ENCODE measurements at regions not wholly inside any gene's neighbourhood (a gene's known extent, or its start where the extent isn't known, plus 50 kb on each side); places are given as distances from the start of the nearest gene placed in this dataset.
"Not testable (repeated sequence)": the region's sequence is repeated elsewhere in the genome, so short reads cannot be mapped to it uniquely, and the experiment has no call there.

DNA sequence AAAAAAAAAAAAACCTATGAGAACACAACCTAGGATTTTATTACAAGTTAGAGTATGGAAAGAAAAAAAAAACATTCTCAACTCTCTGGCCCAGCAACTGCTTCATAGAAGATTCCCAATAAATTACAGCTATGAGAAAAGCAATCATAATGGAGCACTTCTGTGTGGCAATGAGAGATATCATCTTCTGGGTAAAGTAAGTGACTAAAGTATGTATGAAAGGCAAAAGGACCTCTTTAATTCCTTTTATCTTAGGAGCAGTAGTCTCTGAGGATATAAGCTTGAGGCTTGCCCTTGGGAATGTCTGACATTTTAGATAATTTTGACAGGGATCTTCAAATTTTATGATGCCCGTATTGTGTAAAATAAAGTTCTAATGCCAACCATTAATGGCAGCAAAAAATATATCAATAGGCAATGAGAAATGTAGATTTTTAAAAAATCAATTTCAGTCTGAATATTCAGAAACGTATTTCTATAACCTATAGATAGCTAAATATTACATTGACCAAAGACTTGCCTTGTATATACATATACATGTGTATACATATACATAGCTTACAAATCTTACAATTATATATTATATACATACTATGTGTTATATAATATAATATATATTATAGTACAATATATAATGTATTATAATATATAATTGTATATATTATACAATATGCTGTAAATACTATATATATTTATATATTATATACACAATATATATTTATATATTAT lies 823.9 kb upstream of the SLITRK1 start:
- no peak for DNase-seq
- Mint-ChIP-seq H3K27ac (no peak overlapping the region), H3K4me1 (ENCODE audit: low read depth) (no peaks in the 10 kb centered on the region), H3K9me3 (peaks cover 2% of the 10 kb centered on the region), H3K27me3 (no peaks in the 10 kb centered on the region), H3K4me3 (no peak overlapping the region), H3K36me3 (no peaks in the 10 kb centered on the region)
- ChIA-PET CTCF (no interaction called here), POLR2A (no interaction called here)
- intact Hi-C loops (cut with micrococcal nuclease) = no loop called here

DNA sequence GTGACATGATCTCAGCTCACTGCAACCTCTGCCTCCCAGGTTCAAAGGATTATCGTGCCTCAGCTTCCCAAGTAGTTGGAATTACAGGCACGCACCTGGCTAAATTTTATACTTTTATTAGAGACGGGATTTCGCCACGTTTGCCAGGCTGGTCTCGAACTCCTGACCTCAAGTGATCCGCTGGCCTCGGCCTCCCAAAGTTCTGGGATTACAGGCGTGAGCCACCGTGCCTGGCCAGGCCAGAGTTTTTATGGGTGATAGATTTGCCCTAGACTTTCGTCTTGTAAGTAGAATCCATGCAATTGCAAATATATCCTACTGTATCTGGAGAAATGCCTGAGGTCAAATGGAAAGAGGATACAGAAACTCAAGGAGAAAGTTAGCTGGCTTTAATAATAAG lies 819.9 kb upstream of the SLITRK1 start:
- H3K4me3 Mint-ChIP-seq = no peak overlapping the region
- POLR2A ChIA-PET = interaction anchor here (1.0 kb wide), 1 partner anchor 11 kb away, joined by 3 read pairs; no protein-coding TSS in a partner anchor

DNA sequence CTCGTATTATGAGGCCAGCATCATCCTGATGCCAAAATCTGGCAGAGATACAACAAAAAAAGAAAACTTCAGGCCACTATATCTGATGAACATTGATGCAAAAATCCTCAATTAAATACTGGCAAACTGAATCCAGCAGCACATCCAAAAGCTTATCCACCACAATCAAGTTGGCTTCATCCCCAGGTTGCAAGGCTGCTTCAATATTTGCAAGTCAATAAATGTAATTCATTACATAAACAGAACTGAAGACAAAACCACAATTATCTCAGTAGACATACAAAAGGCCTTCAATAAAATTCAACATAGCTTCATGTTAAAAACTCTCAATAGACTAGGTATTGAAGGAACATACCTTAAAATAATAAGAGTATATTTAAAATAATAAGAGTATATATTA lies 815.3 kb upstream of the SLITRK1 start:
- H3K27ac Mint-ChIP-seq; CTCF ChIA-PET; H3K27me3 Mint-ChIP-seq; DNase-seq; H3K4me1 Mint-ChIP-seq (ENCODE audit: low read depth); intact Hi-C loops (cut with micrococcal nuclease); H3K9me3 Mint-ChIP-seq; POLR2A ChIA-PET; H3K36me3 Mint-ChIP-seq; H3K4me3 Mint-ChIP-seq: not testable (repeated sequence)

More for the DNA sequence above, 819.9 kb upstream of the SLITRK1 start:
- intact Hi-C loops (cut with micrococcal nuclease) = no loop called here
- no peak overlapping the region for H3K27ac Mint-ChIP-seq
- no peak for DNase-seq
- no peaks in the 10 kb centered on the region for H3K27me3 Mint-ChIP-seq
- no peaks in the 10 kb centered on the region for H3K36me3 Mint-ChIP-seq
- CTCF ChIA-PET = no interaction called here
- no peaks in the 10 kb centered on the region for H3K4me1 Mint-ChIP-seq (ENCODE audit: low read depth)
- peaks cover 6% of the 10 kb centered on the region for H3K9me3 Mint-ChIP-seq

DNA sequence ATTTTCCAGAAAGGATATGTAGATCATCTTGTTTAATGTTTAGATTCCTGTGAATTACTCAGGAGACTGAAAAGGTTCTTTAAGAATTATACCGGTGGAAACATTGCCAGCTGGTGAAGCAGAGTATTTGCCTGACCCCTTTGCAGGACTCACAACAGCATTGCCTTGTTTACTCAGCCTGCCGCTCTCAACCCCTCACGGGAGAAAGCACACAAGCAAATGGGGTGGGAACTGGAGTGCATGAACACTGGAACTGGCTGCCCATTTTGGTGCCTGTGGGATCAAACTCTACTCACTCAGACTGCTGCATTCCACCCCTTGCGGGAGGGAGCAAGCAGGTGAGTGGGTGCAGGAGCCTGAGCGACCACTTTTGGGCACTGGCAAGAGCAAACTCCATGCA lies 804.7 kb upstream of the SLITRK1 start:
- no peak for DNase-seq
- Mint-ChIP-seq H3K27ac (no peak overlapping the region), H3K9me3 (no peaks in the 10 kb centered on the region), H3K4me1 (ENCODE audit: low read depth) (no peaks in the 10 kb centered on the region), H3K36me3 (no peaks in the 10 kb centered on the region), H3K4me3 (no peak overlapping the region), H3K27me3 (no peaks in the 10 kb centered on the region)
- POLR2A ChIA-PET = no interaction called here
- intact Hi-C loops (cut with micrococcal nuclease) = no loop called here
- CTCF ChIA-PET = no interaction called here

DNA sequence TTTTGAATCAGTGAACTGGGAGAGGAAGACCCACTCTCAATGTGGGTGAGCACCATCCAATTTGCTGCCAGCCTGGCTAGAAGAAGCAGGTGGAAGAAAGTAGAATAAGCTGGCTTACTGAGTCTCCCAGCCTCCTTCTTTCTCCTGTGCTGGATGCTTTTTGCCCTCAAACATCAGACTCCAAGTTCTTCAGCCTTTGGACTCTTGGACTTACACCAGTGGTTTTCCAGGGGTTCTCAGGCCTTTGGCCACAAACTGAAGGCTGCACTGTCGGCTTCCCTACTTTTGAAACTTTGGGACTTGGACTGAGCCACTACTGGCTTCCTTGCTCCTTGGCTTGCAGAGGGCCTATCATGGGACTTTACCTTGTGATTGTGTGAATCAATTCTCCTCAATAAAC lies 804.2 kb upstream of the SLITRK1 start:
- POLR2A ChIA-PET = no interaction called here
- no peaks in the 10 kb centered on the region for H3K36me3 Mint-ChIP-seq
- H3K27me3 Mint-ChIP-seq = no peaks in the 10 kb centered on the region
- no peaks in the 10 kb centered on the region for H3K9me3 Mint-ChIP-seq
- CTCF ChIA-PET = no interaction called here
- DNase-seq = no peak
- H3K27ac Mint-ChIP-seq = no peak overlapping the region
- no peaks in the 10 kb centered on the region for H3K4me1 Mint-ChIP-seq (ENCODE audit: low read depth)
- intact Hi-C loops (cut with micrococcal nuclease) = no loop called here
- H3K4me3 Mint-ChIP-seq = no peak overlapping the region

DNA sequence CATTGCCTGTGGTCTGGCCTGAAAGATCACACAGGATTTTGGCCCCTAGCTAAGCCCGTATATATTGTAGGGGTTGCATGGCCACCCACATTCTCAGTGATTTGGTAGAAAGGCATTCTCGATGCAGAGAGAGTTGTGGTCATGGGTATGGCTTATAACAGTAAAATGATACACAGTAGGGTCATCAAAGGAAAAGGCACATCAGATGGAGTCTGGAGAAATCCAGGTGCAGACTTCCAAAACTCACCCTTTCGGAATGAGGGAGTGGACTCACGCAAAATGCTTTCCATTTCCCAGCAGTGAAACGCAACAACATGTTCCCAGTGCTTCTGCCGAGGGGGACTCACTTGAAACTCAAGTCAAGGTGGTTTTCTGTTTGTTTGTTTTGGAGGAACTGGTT lies 802.5 kb upstream of the SLITRK1 start:
- ChIA-PET CTCF (no interaction called here), POLR2A (no interaction called here)
- no peaks in the 10 kb centered on the region for H3K4me1 Mint-ChIP-seq (ENCODE audit: low read depth)
- H3K27me3 Mint-ChIP-seq = no peaks in the 10 kb centered on the region
- H3K4me3 Mint-ChIP-seq = no peak overlapping the region
- no peak overlapping the region for H3K27ac Mint-ChIP-seq
- intact Hi-C loops (cut with micrococcal nuclease) = no loop called here
- DNase-seq = no peak
- H3K9me3 Mint-ChIP-seq = no peaks in the 10 kb centered on the region
- H3K36me3 Mint-ChIP-seq = no peaks in the 10 kb centered on the region

DNA sequence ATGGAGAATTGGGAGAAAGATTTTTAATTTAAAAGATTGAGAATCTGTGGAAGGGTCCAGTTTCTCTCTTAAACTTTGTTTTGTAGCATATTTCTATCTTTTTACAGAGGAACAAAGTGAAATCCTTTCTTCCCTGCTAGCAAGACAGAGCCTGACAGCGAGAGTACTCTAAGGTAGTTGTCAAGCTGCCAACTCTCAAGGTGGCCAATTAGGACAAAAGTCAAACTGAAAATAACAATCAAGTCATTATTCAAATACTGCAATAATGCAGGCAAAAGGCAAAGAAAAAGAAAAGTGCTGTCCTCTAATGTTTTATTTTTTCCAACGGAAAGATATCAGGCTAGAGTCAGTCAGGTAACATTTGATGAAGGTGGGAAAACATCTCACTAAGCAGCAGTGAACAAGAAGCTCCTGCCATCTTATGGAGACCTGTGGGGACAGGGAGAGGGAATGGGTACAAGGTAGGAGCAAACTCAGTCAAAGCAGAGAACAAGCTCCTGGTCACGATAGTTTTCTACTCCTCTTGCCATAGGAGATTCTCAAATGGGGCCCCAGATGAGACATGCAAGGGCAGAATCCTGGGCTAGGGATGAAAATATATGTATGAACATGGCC lies 801.9 kb upstream of the SLITRK1 start:
- Mint-ChIP-seq H3K4me3 (no peak overlapping the region), H3K4me1 (ENCODE audit: low read depth) (no peaks in the 10 kb centered on the region), H3K36me3 (no peaks in the 10 kb centered on the region), H3K27ac (no peak overlapping the region), H3K27me3 (no peaks in the 10 kb centered on the region), H3K9me3 (no peaks in the 10 kb centered on the region)
- POLR2A ChIA-PET = no interaction called here
- DNase-seq = no peak
- CTCF ChIA-PET = interaction anchor here (0.8 kb wide), 1 partner anchor 12 kb away, joined by 4 read pairs; no protein-coding TSS in a partner anchor
- intact Hi-C loops (cut with micrococcal nuclease) = no loop called here

DNA sequence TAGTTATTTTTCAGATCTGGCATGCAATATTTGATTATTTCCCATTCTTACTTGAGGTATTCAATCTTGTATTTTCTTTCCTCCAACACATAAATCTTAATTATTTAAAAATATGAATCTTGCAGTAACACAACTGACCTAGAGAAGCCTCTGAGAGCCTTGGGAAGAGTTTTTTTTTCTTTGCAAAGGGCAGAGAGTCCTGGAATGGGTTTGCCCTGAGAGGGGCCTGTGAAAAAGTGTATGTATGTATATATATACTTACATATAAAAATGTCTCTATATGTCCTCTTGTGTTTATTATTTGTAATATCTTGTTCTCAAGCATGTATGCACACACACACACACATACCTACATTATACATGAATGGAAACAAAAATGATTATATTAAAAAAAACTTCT lies 801.2 kb upstream of the SLITRK1 start:
- Mint-ChIP-seq H3K27ac (no peak overlapping the region), H3K27me3 (no peaks in the 10 kb centered on the region), H3K4me3 (no peak overlapping the region), H3K36me3 (no peaks in the 10 kb centered on the region), H3K9me3 (no peaks in the 10 kb centered on the region), H3K4me1 (ENCODE audit: low read depth) (no peaks in the 10 kb centered on the region)
- ChIA-PET CTCF (no interaction called here), POLR2A (no interaction called here)
- no peak for DNase-seq
- intact Hi-C loops (cut with micrococcal nuclease) = no loop called here

DNA sequence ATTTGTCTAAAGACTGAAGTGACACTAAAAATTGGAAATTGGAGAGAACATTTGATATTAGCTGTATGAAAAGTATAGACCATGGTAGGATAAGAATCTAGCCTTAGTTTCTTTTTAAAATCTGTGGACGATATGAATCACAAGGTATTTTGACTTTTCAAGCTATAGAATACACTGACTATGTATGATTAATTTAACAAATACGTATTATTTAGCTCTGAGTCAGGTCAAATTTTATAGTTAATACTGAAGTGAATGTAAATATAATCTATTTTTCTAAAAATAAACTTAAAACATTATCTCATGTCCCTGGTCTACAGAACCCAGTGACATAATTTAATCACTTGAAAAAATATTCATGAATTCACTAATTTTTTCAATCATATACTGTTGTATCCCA lies 795.6 kb upstream of the SLITRK1 start:
- Mint-ChIP-seq H3K9me3 (no peaks in the 10 kb centered on the region), H3K4me1 (ENCODE audit: low read depth) (no peaks in the 10 kb centered on the region), H3K27ac (no peak overlapping the region), H3K27me3 (no peaks in the 10 kb centered on the region), H3K36me3 (no peaks in the 10 kb centered on the region), H3K4me3 (no peak overlapping the region)
- no peak for DNase-seq
- intact Hi-C loops (cut with micrococcal nuclease) = no loop called here
- ChIA-PET POLR2A (no interaction called here), CTCF (no interaction called here)

DNA sequence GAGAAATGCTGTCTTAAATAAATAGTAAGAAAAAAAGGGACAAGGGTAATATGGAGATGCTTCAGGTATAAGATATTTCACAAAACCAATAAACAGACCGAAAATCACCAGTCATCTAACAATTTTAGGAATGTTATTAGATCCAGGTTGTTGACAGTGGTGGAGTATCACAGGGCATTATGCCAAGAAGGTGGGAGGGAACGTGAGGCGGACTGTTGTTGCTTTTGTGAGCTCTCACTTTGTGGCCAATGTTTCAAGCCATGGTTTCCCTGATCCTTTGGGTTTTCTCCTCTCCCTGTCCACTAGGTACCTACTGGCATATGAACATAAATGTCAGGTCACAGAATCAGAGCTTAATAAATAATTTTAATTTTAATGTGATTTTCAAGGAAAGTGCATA lies 790.3 kb upstream of the SLITRK1 start:
- intact Hi-C loops (cut with micrococcal nuclease) = no loop called here
- ChIA-PET POLR2A (no interaction called here), CTCF (no interaction called here)
- Mint-ChIP-seq H3K4me3 (no peak overlapping the region), H3K27me3 (no peaks in the 10 kb centered on the region), H3K27ac (no peak overlapping the region), H3K9me3 (no peaks in the 10 kb centered on the region), H3K4me1 (ENCODE audit: low read depth) (no peaks in the 10 kb centered on the region), H3K36me3 (no peaks in the 10 kb centered on the region)
- no peak for DNase-seq

DNA sequence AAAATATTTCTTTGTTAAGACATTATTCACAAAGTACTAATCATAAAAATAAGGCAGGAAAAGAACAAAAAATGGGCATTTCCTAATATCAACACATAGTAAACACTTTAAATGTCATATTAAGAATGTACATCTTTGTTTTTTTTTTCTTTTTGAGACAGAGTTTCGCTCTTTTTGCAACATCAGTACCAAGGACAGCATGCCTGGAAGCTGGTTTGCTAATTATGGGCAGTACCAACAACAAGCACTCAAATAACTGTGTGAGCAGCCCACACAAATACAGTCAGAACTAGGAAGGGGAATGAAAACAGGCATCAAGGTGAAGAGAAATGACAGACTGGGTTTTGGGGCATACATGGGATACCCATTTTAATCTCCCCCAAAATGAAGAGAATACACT lies 788.0 kb upstream of the SLITRK1 start:
- H3K27ac Mint-ChIP-seq = no peak overlapping the region
- no peak overlapping the region for H3K4me3 Mint-ChIP-seq
- intact Hi-C loops (cut with micrococcal nuclease) = no loop called here
- H3K4me1 Mint-ChIP-seq (ENCODE audit: low read depth) = no peaks in the 10 kb centered on the region
- H3K9me3 Mint-ChIP-seq = no peaks in the 10 kb centered on the region
- H3K27me3 Mint-ChIP-seq = no peaks in the 10 kb centered on the region
- ChIA-PET POLR2A (no interaction called here), CTCF (no interaction called here)
- no peaks in the 10 kb centered on the region for H3K36me3 Mint-ChIP-seq
- DNase-seq = no peak

DNA sequence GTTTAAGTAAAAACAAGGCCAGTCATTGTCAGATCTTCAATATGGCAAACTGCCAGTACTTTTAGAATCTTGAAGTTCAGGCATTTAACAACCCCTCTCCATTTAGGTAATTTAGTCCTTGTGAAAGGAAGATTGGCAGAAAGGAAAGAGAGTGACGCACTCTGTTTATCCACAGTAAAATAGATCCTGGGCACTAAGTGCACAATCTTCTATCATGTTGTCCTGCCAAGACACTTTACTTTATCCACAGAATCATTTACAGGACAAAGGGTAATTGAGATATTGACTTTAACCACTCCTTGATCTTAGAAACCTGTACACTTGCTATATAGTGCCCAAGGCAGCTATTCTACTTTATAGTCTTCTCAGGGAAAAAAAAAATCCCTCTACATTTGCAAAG lies 786.4 kb upstream of the SLITRK1 start:
- H3K4me1 Mint-ChIP-seq (ENCODE audit: low read depth) = no peaks in the 10 kb centered on the region
- no peak overlapping the region for H3K27ac Mint-ChIP-seq
- POLR2A ChIA-PET = no interaction called here
- no peak overlapping the region for H3K4me3 Mint-ChIP-seq
- CTCF ChIA-PET = no interaction called here
- H3K36me3 Mint-ChIP-seq = no peaks in the 10 kb centered on the region
- H3K27me3 Mint-ChIP-seq = no peaks in the 10 kb centered on the region
- intact Hi-C loops (cut with micrococcal nuclease) = no loop called here
- no peak for DNase-seq
- H3K9me3 Mint-ChIP-seq = no peaks in the 10 kb centered on the region

DNA sequence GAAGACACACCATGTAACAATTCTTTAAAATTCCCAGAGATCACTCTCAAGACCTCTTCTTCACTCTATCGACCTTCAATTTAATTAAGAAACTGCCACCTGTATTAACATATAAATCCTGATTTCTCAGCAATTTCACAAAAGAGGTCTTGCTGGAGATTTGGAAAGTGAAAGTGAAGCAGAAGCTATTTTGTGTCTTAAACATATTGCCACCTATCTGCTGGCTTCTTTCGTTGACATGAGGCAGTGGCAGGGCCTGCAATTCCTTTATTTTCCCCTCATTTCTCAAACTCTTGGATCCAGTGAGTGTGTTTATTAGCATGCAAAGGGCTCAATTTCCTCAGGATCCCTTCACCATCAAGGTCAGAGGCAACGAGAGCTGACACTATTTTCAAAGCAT lies 780.2 kb upstream of the SLITRK1 start:
- intact Hi-C loops (cut with micrococcal nuclease) = no loop called here
- Mint-ChIP-seq H3K27me3 (no peaks in the 10 kb centered on the region), H3K9me3 (no peaks in the 10 kb centered on the region), H3K36me3 (no peaks in the 10 kb centered on the region), H3K4me1 (ENCODE audit: low read depth) (no peaks in the 10 kb centered on the region), H3K4me3 (no peak overlapping the region), H3K27ac (no peak overlapping the region)
- no peak for DNase-seq
- POLR2A ChIA-PET = no interaction called here
- CTCF ChIA-PET = no interaction called here
